Liver (tissue), 7 donors: ENCODE measurements at regions not wholly inside any gene's neighbourhood (a gene's known extent, or its start where the extent isn't known, plus 50 kb on each side); places are given as distances from the start of the nearest gene placed in this dataset.

Experiments
- DNase-seq: peaks from one replicate; pipeline ENCODE4 v3.0.0-alpha.2; 2017; ENCODE audit warnings: low spot score
- H3K27ac ChIP-seq, 2 donors: one replicate each; pipeline ENCODE4 v1.7.0; 2013; ENCODE audit warnings: inconsistent platforms in 2 of 2, low read length in 2 of 2, control low read depth in 1 of 2, low read depth in 1 of 2, mild to moderate bottlenecking in 1 of 2
- H3K27me3 ChIP-seq, 4 donors: one replicate each; pipeline versions ENCODE4 v1.6.1 to v1.7.0; 2013; ENCODE audit warnings: low read length in 3 of 4, inconsistent platforms in 1 of 4, mild to moderate bottlenecking in 1 of 4, moderate library complexity in 1 of 4; ENCODE audit not compliant: control insufficient read depth in 4 of 4, insufficient read depth in 4 of 4
- H3K36me3 ChIP-seq, 4 donors: one replicate each; pipeline versions ENCODE4 v1.6.1 to v1.7.0; 2013; ENCODE audit warnings: low read length in 3 of 4, mild to moderate bottlenecking in 3 of 4, low read depth in 1 of 4, moderate library complexity in 1 of 4; ENCODE audit not compliant: control insufficient read depth in 4 of 4, insufficient read depth in 3 of 4
- H3K4me1 ChIP-seq, 4 donors: one replicate each; pipeline versions ENCODE4 v1.6.1 to v1.7.0; 2013; ENCODE audit warnings: low read length in 3 of 4, mild to moderate bottlenecking in 3 of 4, moderate library complexity in 1 of 4; ENCODE audit not compliant: control insufficient read depth in 4 of 4, insufficient read depth in 4 of 4
- H3K4me3 ChIP-seq, 3 donors: one replicate each; pipeline versions ENCODE4 v1.6.1 to v1.7.0; 2013; ENCODE audit warnings: low read length in 3 of 3, control low read depth in 1 of 3, low read depth in 1 of 3, mild to moderate bottlenecking in 1 of 3
- H3K9ac ChIP-seq, 2 donors: one replicate each; pipeline ENCODE4 v1.7.0; 2013; ENCODE audit warnings: low read length in 2 of 2, mild to moderate bottlenecking in 2 of 2, moderate library complexity in 2 of 2, control low read depth in 1 of 2, low read depth in 1 of 2
- H3K9me3 ChIP-seq, 4 donors: one replicate each; pipeline versions ENCODE4 v1.6.1 to v1.7.0; 2013; ENCODE audit warnings: low read length in 3 of 4; ENCODE audit not compliant: control insufficient read depth in 4 of 4
- ATF3 ChIP-seq: IDR thresholded peaks from 2 replicates; pipeline ENCODE4 v1.6.1; 2016; ENCODE audit warnings: antibody characterized with exemption
- EGR1 ChIP-seq, 2 donors: IDR thresholded peaks; 2 replicates each; pipeline ENCODE4 v1.6.1; 2016 to 2018; ENCODE audit warnings: antibody characterized with exemption in 2 of 2, low read depth in 2 of 2
- FOXA1 ChIP-seq: IDR thresholded peaks from 2 replicates; pipeline ENCODE4 v1.6.1; 2016; ENCODE audit warnings: antibody characterized with exemption
- FOXA2 ChIP-seq: IDR thresholded peaks from 2 replicates; pipeline ENCODE4 v1.6.1; 2016; ENCODE audit warnings: antibody characterized with exemption
- GABPA ChIP-seq, 2 donors: IDR thresholded peaks in 1 of 2; conservative IDR thresholded peaks in 1 of 2; 2 replicates each; pipeline ENCODE4 v1.6.1; 2016; ENCODE audit warnings: antibody characterized with exemption in 2 of 2, mild to moderate bottlenecking in 1 of 2, moderate library complexity in 1 of 2
- HNF4A ChIP-seq, 2 donors: conservative IDR thresholded peaks; 2 replicates each; pipeline ENCODE4 v1.6.1; 2016; ENCODE audit warnings: antibody characterized with exemption in 2 of 2, mild to moderate bottlenecking in 2 of 2
- HNF4G ChIP-seq: IDR thresholded peaks from 2 replicates; pipeline ENCODE4 v1.6.1; 2016; ENCODE audit warnings: antibody characterized with exemption
- JUND ChIP-seq, 2 donors: IDR thresholded peaks; 2 replicates each; pipeline ENCODE4 v1.6.1; 2016; ENCODE audit warnings: antibody characterized with exemption in 2 of 2
- MAX ChIP-seq: IDR thresholded peaks from 2 replicates; pipeline ENCODE4 v1.6.1; 2016; ENCODE audit warnings: antibody characterized with exemption
- NR2F2 ChIP-seq: IDR thresholded peaks from 2 replicates; pipeline ENCODE4 v1.6.1; 2016; ENCODE audit warnings: antibody characterized with exemption
- RAD21 ChIP-seq, 2 donors: IDR thresholded peaks; 2 replicates each; pipeline ENCODE4 v1.6.1; 2016; ENCODE audit warnings: antibody characterized with exemption in 2 of 2, mild to moderate bottlenecking in 2 of 2
- REST ChIP-seq: IDR thresholded peaks from 2 replicates; pipeline ENCODE4 v1.6.1; 2016; ENCODE audit warnings: antibody characterized with exemption, mild to moderate bottlenecking
- RXRA ChIP-seq, 2 donors: IDR thresholded peaks; 2 replicates each; pipeline ENCODE4 v1.6.1; 2017 to 2018; ENCODE audit warnings: antibody characterized with exemption in 2 of 2, mild to moderate bottlenecking in 1 of 2
- SP1 ChIP-seq: IDR thresholded peaks from 2 replicates; pipeline ENCODE4 v1.6.1; 2018; ENCODE audit warnings: antibody characterized with exemption, mild to moderate bottlenecking
- TAF1 ChIP-seq: conservative IDR thresholded peaks from 2 replicates; pipeline ENCODE4 v1.6.1; 2016; ENCODE audit warnings: antibody characterized with exemption, mild to moderate bottlenecking
- YY1 ChIP-seq: IDR thresholded peaks from 2 replicates; pipeline ENCODE4 v1.6.1; 2016; ENCODE audit warnings: antibody characterized with exemption, mild to moderate bottlenecking
- ZBTB33 ChIP-seq: IDR thresholded peaks from 2 replicates; pipeline ENCODE4 v1.6.1; 2016; ENCODE audit warnings: antibody characterized with exemption
- TF ChIP-seq, protein P1 (sequence below): fragments of 150-350 bp; IDR thresholded peaks from 2 replicates; pipeline ENCODE4 v1.5.1; 2017; ENCODE audit warnings: improper control_type of control experiment, low read depth, low read length; ENCODE audit not compliant: missing input control
- donor health status: healthy.
- donor health status: healthy.
- donor health status: healthy.
- donor health status: healthy.

DNA sequence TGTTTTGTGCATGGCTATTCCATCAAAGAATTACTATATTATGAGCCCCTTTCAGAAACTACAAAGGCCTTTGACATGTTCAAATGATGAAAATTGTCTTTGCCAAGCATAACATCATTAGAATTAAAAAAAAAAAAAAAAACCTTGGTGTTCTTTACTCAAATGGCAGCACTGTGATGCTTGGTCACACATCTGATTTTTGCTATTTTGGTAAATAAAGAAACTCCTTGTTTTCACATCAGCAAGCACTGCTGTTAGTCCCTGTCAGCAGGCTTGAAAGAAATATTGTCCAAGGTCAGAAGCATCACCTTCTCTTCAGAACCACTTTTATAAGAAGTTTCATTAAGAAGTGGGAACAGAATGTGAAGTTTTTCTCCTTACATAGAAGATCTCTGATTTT is 537.3 kb downstream of the MFSD1 start:
- H3K9me3 ChIP-seq = peaks cover 0 to 3% (median 0%) of the 10 kb centered on the region in 4 donors
- no peaks in the 10 kb centered on the region for H3K27me3 ChIP-seq
- H3K4me3 ChIP-seq = no peak overlapping the region
- no peaks in the 10 kb centered on the region for H3K4me1 ChIP-seq
- H3K36me3 ChIP-seq = no peaks in the 10 kb centered on the region
- TF ChIP-seq ATF3 (no peak), GABPA (IDR thresholded peaks at IDR 0.05 in 1 of 2, conservative IDR thresholded peaks at IDR 0.05 in 1 of 2) (no peak), RAD21 (IDR thresholded peaks at IDR 0.05) (no peak), EGR1 (IDR thresholded peaks at IDR 0.05; ENCODE audit: low read depth in 2 of 2) (no peak), FOXA1 (no peak), NR2F2 (no peak), RXRA (IDR thresholded peaks at IDR 0.05) (no peak), ZBTB33 (no peak), MAX (no peak), HNF4A (conservative IDR thresholded peaks at IDR 0.05) (no peak), FOXA2 (no peak), HNF4G (no peak), SP1 (no peak), YY1 (no peak), JUND (IDR thresholded peaks at IDR 0.05) (no peak), REST (no peak), TAF1 (no peak)
- TF ChIP-seq, protein P1, sequence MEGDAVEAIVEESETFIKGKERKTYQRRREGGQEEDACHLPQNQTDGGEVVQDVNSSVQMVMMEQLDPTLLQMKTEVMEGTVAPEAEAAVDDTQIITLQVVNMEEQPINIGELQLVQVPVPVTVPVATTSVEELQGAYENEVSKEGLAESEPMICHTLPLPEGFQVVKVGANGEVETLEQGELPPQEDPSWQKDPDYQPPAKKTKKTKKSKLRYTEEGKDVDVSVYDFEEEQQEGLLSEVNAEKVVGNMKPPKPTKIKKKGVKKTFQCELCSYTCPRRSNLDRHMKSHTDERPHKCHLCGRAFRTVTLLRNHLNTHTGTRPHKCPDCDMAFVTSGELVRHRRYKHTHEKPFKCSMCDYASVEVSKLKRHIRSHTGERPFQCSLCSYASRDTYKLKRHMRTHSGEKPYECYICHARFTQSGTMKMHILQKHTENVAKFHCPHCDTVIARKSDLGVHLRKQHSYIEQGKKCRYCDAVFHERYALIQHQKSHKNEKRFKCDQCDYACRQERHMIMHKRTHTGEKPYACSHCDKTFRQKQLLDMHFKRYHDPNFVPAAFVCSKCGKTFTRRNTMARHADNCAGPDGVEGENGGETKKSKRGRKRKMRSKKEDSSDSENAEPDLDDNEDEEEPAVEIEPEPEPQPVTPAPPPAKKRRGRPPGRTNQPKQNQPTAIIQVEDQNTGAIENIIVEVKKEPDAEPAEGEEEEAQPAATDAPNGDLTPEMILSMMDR = no peak
- H3K9ac ChIP-seq = no peak overlapping the region
- no peak for DNase-seq
- H3K27ac ChIP-seq = no peak overlapping the region
